ENCODE measurements at regions not wholly inside any gene's neighbourhood (a gene's known extent, or its start where the extent isn't known, plus 50 kb on each side); places are given as distances from the start of the nearest gene placed in this dataset.
"Not testable (repeated sequence)": the region's sequence is repeated elsewhere in the genome, so short reads cannot be mapped to it uniquely, and the experiment has no call there.

- H3K27me3 Mint-ChIP-seq = no peaks in the 10 kb centered on the region
- no peaks in the 10 kb centered on the region for H3K4me1 Mint-ChIP-seq
- no peak overlapping the region for H3K4me3 Mint-ChIP-seq
- no peaks in the 10 kb centered on the region for H3K36me3 Mint-ChIP-seq (ENCODE audit: insufficient read depth)
- H3K27ac Mint-ChIP-seq (ENCODE audit: low read depth) = no peak overlapping the region
- H3K9me3 Mint-ChIP-seq = peaks cover 5% of the 10 kb centered on the region
- DNase-seq (ENCODE audit: low spot score in 2 of 2) = no peak
- no peak for ATAC-seq (replicated peaks; ENCODE audit: extremely low read depth, poor library complexity, severe bottlenecking)
Measured at GRCh38 chr11:106295974-106296373, 218.5 kb downstream of the AASDHPPT start.

DNA sequence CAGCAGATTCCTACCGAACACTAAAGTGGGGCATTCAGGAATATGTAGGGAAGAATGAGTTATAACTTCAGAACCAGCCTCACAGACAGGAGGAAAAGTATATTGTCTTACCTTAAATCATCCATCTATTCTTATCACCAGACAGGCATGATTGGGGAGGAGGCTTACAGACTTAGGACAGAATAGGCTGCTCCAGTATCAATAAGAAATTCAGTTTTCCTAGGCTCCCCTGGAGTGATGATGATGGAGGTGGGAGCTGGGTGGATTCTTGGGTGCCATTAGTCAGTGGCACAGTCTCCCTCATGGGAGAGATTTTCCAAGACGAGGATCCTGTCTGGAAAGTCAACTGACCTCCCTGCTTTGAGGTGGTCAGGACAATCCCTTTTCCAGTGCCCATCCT lies 225.0 kb downstream of the AASDHPPT start:
- H3K9me3 Mint-ChIP-seq = peaks cover 26% of the 10 kb centered on the region
- no peaks in the 10 kb centered on the region for H3K27me3 Mint-ChIP-seq
- ATAC-seq (replicated peaks; ENCODE audit: extremely low read depth, poor library complexity, severe bottlenecking) = no peak
- no peak overlapping the region for H3K27ac Mint-ChIP-seq (ENCODE audit: low read depth)
- no peaks in the 10 kb centered on the region for H3K36me3 Mint-ChIP-seq (ENCODE audit: insufficient read depth)
- no peak overlapping the region for H3K4me3 Mint-ChIP-seq
- H3K4me1 Mint-ChIP-seq = no peaks in the 10 kb centered on the region
- no peak for DNase-seq (ENCODE audit: low spot score in 2 of 2)

- no peaks in the 10 kb centered on the region for H3K27me3 Mint-ChIP-seq
- H3K9me3 Mint-ChIP-seq = peaks cover 21% of the 10 kb centered on the region
- no peak overlapping the region for H3K4me3 Mint-ChIP-seq
- H3K36me3 Mint-ChIP-seq (ENCODE audit: insufficient read depth) = no peaks in the 10 kb centered on the region
- ATAC-seq (replicated peaks; ENCODE audit: extremely low read depth, poor library complexity, severe bottlenecking) (no peak), DNase-seq (ENCODE audit: low spot score in 2 of 2) (no peak)
- H3K4me1 Mint-ChIP-seq = no peaks in the 10 kb centered on the region
- no peak overlapping the region for H3K27ac Mint-ChIP-seq (ENCODE audit: low read depth)
Measured at GRCh38 chr11:106304274-106304673, 226.8 kb downstream of the AASDHPPT start.

- Mint-ChIP-seq H3K9me3 (peaks cover 26% of the 10 kb centered on the region), H3K36me3 (ENCODE audit: insufficient read depth) (no peaks in the 10 kb centered on the region), H3K4me1 (no peaks in the 10 kb centered on the region), H3K4me3 (no peak overlapping the region), H3K27me3 (no peaks in the 10 kb centered on the region), H3K27ac (ENCODE audit: low read depth) (no peak overlapping the region)
- ATAC-seq (replicated peaks; ENCODE audit: extremely low read depth, poor library complexity, severe bottlenecking) (no peak), DNase-seq (ENCODE audit: low spot score in 2 of 2) (no peak)
Measured at GRCh38 chr11:106305458-106305857, 228.0 kb downstream of the AASDHPPT start.

GRCh38 chr11:106306942-106307341 lies 229.5 kb downstream of the AASDHPPT start:
- no peak for DNase-seq (ENCODE audit: low spot score in 2 of 2)
- H3K27ac Mint-ChIP-seq (ENCODE audit: low read depth) = no peak overlapping the region
- H3K4me1 Mint-ChIP-seq = no peaks in the 10 kb centered on the region
- no peaks in the 10 kb centered on the region for H3K27me3 Mint-ChIP-seq
- H3K9me3 Mint-ChIP-seq = peaks cover 26% of the 10 kb centered on the region
- no peak overlapping the region for H3K4me3 Mint-ChIP-seq
- no peaks in the 10 kb centered on the region for H3K36me3 Mint-ChIP-seq (ENCODE audit: insufficient read depth)
- no peak for ATAC-seq (replicated peaks; ENCODE audit: extremely low read depth, poor library complexity, severe bottlenecking)

DNA sequence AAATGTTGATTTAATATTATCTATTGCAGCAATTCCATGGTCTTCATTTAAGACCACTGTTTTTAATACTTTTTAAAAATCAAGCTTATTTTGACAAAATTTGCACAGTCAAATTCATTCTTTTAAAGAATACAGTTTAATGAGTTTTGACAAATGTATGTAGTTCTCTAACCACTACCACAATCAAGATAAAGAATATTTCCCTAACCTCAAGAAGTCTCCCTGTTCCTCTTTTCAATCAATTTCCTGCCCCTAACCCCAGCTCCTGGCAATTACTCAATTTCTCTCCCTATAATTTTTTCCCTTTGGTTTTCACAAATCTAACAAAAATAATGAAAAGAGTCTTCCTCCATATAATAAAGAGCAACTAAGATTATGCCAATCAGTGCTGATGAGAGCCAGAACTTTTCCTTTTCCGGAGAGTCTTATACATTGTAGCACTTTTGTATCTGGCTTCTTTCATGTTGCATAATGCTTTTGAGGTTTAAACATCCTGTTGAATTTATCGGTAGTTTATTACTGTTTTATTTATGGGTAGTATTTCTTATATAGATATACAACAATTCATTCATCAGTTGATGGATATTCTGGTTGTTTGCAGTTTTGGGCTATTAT lies 231.7 kb downstream of the AASDHPPT start:
- no peak overlapping the region for H3K27ac Mint-ChIP-seq (ENCODE audit: low read depth)
- no peaks in the 10 kb centered on the region for H3K27me3 Mint-ChIP-seq
- no peaks in the 10 kb centered on the region for H3K4me1 Mint-ChIP-seq
- ATAC-seq (replicated peaks; ENCODE audit: extremely low read depth, poor library complexity, severe bottlenecking) (no peak), DNase-seq (ENCODE audit: low spot score in 2 of 2) (no peak)
- H3K9me3 Mint-ChIP-seq = peaks cover 18% of the 10 kb centered on the region
- no peaks in the 10 kb centered on the region for H3K36me3 Mint-ChIP-seq (ENCODE audit: insufficient read depth)
- H3K4me3 Mint-ChIP-seq = no peak overlapping the region

DNA sequence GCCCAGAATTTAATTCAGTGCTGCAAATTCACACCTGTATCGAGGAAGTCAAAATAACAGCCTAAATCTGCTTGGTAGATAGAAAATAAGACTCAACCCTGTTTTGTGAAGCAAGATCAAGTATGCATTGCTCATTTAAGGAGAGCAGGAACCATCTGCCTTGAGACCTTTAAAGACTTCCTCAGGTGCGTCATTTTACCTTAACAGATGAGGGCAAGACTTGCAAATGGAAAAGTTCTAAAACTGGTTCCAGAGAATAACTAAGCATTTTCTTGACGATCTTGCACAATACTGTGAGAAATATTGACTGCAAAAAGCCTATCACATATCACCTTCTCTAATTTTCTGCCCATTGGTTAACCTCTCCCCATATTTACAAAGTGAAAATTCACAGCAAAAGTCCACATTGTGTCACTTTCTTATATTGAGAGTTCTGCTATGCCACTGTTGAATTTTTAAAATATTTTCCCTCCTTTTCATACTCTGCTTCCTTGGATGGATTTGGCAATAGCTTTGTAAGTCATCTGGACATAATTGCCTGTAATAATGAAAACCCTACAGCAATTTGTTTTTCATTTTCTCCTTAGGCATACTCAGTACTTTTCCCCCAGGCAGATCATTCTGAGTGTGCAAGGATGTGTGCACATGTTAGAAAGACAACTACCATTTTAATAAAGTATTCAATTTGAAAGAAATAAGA lies 234.2 kb downstream of the AASDHPPT start:
- ATAC-seq (replicated peaks; ENCODE audit: extremely low read depth, poor library complexity, severe bottlenecking) = no peak
- H3K4me3 Mint-ChIP-seq = no peak overlapping the region
- H3K27ac Mint-ChIP-seq (ENCODE audit: low read depth) = no peak overlapping the region
- peaks cover 5% of the 10 kb centered on the region for H3K9me3 Mint-ChIP-seq
- no peaks in the 10 kb centered on the region for H3K36me3 Mint-ChIP-seq (ENCODE audit: insufficient read depth)
- DNase-seq (ENCODE audit: low spot score in 2 of 2) = no peak
- H3K4me1 Mint-ChIP-seq = no peaks in the 10 kb centered on the region
- H3K27me3 Mint-ChIP-seq = no peaks in the 10 kb centered on the region

GRCh38 chr11:106317208-106317773 lies 239.8 kb downstream of the AASDHPPT start:
- DNase-seq (ENCODE audit: low spot score in 2 of 2); H3K4me3 Mint-ChIP-seq; H3K27me3 Mint-ChIP-seq; H3K27ac Mint-ChIP-seq (ENCODE audit: low read depth); H3K36me3 Mint-ChIP-seq (ENCODE audit: insufficient read depth); H3K9me3 Mint-ChIP-seq; ATAC-seq (replicated peaks; ENCODE audit: extremely low read depth, poor library complexity, severe bottlenecking); H3K4me1 Mint-ChIP-seq: not testable (repeated sequence)

- no peaks in the 10 kb centered on the region for H3K4me1 Mint-ChIP-seq
- H3K27me3 Mint-ChIP-seq = no peaks in the 10 kb centered on the region
- peaks cover 6% of the 10 kb centered on the region for H3K9me3 Mint-ChIP-seq
- no peak for DNase-seq (ENCODE audit: low spot score in 2 of 2)
- no peak overlapping the region for H3K4me3 Mint-ChIP-seq
- ATAC-seq (replicated peaks; ENCODE audit: extremely low read depth, poor library complexity, severe bottlenecking) = no peak
- H3K27ac Mint-ChIP-seq (ENCODE audit: low read depth) = no peak overlapping the region
- no peaks in the 10 kb centered on the region for H3K36me3 Mint-ChIP-seq (ENCODE audit: insufficient read depth)
Measured at GRCh38 chr11:106321601-106322000, 244.1 kb downstream of the AASDHPPT start.

- H3K9me3 Mint-ChIP-seq = peaks cover 6% of the 10 kb centered on the region
- DNase-seq (ENCODE audit: low spot score in 2 of 2) (no peak), ATAC-seq (replicated peaks; ENCODE audit: extremely low read depth, poor library complexity, severe bottlenecking) (no peak)
- no peak overlapping the region for H3K27ac Mint-ChIP-seq (ENCODE audit: low read depth)
- H3K27me3 Mint-ChIP-seq = no peaks in the 10 kb centered on the region
- H3K4me1 Mint-ChIP-seq = no peaks in the 10 kb centered on the region
- no peak overlapping the region for H3K4me3 Mint-ChIP-seq
- H3K36me3 Mint-ChIP-seq (ENCODE audit: insufficient read depth) = no peaks in the 10 kb centered on the region
Measured at GRCh38 chr11:106322106-106322505, 244.6 kb downstream of the AASDHPPT start.

GRCh38 chr11:106326087-106326486 lies 248.6 kb downstream of the AASDHPPT start:
- Mint-ChIP-seq H3K36me3 (ENCODE audit: insufficient read depth) (no peaks in the 10 kb centered on the region), H3K4me3 (no peak overlapping the region), H3K27ac (ENCODE audit: low read depth) (no peak overlapping the region), H3K4me1 (no peaks in the 10 kb centered on the region), H3K9me3 (peaks cover 14% of the 10 kb centered on the region), H3K27me3 (no peaks in the 10 kb centered on the region)
- DNase-seq (ENCODE audit: low spot score in 2 of 2) (no peak), ATAC-seq (replicated peaks; ENCODE audit: extremely low read depth, poor library complexity, severe bottlenecking) (no peak)

DNA sequence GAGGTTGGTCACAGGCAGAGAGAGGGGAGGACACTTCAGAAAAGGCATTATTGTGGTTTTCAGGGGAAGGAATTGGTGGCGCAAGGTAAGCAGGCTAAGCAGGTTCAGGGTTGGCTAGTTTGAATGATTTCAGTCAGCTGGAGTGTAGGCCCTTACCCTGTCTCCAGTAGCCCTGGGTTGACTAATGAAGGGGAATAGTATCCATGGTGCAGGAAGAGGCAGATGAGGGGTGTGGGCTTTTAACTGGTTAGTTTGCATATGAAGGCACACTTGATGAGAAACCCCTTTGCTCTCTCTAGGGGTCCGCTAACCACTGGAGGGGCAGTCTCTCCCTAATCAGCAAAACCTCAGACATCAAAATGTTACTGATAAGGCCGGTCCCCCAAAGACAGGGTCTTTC lies 249.7 kb downstream of the AASDHPPT start:
- Mint-ChIP-seq H3K27me3 (no peaks in the 10 kb centered on the region), H3K27ac (ENCODE audit: low read depth) (no peak overlapping the region), H3K4me1 (no peaks in the 10 kb centered on the region), H3K9me3 (peaks cover 16% of the 10 kb centered on the region), H3K4me3 (no peak overlapping the region), H3K36me3 (ENCODE audit: insufficient read depth) (no peaks in the 10 kb centered on the region)
- no peak for DNase-seq (ENCODE audit: low spot score in 2 of 2)
- ATAC-seq (replicated peaks; ENCODE audit: extremely low read depth, poor library complexity, severe bottlenecking) = no peak

- no peak for ATAC-seq (replicated peaks; ENCODE audit: extremely low read depth, poor library complexity, severe bottlenecking)
- H3K4me1 Mint-ChIP-seq = no peaks in the 10 kb centered on the region
- H3K36me3 Mint-ChIP-seq (ENCODE audit: insufficient read depth) = no peaks in the 10 kb centered on the region
- no peak overlapping the region for H3K4me3 Mint-ChIP-seq
- no peak overlapping the region for H3K27ac Mint-ChIP-seq (ENCODE audit: low read depth)
- no peak for DNase-seq (ENCODE audit: low spot score in 2 of 2)
- H3K27me3 Mint-ChIP-seq = no peaks in the 10 kb centered on the region
- peaks cover 18% of the 10 kb centered on the region for H3K9me3 Mint-ChIP-seq
Measured at GRCh38 chr11:106327637-106328036, 250.2 kb downstream of the AASDHPPT start.
